GM12891 (cell line): ENCODE measurements at regions not wholly inside any gene's neighbourhood (a gene's known extent, or its start where the extent isn't known, plus 50 kb on each side); places are given as distances from the start of the nearest gene placed in this dataset.

Source experiments
- POLR2A ChIP-seq: IDR thresholded peaks from 2 replicates; pipeline ENCODE4 v1.6.1; 2011; ENCODE audit warnings: low read depth, low read length, control low read depth
- POLR2AphosphoS5 ChIP-seq: IDR thresholded peaks from 2 replicates; pipeline ENCODE4 v1.6.1; 2011; ENCODE audit warnings: low read depth, low read length, control low read depth

DNA sequence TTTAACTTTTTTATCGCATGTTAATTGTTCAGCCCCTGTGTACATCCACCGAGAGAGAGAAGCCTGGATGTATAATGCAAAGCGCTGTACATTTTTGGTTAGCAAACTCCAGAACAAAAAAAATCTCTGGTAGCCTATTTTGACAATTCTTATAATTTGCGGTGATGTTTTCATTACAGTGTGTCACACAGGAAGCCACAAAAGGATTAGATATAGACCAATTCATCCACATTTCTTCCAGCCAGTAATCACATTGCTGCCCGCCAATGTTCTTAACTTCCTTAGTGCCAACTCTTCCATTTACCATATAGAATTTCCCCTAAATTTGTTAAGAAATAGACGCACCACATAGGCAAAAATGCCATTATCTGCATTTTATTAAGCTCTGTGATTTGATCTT, 435.6 kb downstream of the EFNA5 start:
- TF ChIP-seq POLR2A (no peak), POLR2AphosphoS5 (no peak)
